GM18498 (cell line): ENCODE measurements at regions not wholly inside any gene's neighbourhood (a gene's known extent, or its start where the extent isn't known, plus 50 kb on each side); places are given as distances from the start of the nearest gene placed in this dataset.
A peak's percentile ranks its signal among the peaks of the same experiment; 100 is the strongest.

Experiments
- ATAC-seq: cut with Tn5 transposase; IDR thresholded peaks from one replicate; pipeline ENCODE4 v1.9.1; 2021; ENCODE audit warnings: mild to moderate bottlenecking, moderate library complexity; ENCODE audit not compliant: unreplicated experiment

DNA sequence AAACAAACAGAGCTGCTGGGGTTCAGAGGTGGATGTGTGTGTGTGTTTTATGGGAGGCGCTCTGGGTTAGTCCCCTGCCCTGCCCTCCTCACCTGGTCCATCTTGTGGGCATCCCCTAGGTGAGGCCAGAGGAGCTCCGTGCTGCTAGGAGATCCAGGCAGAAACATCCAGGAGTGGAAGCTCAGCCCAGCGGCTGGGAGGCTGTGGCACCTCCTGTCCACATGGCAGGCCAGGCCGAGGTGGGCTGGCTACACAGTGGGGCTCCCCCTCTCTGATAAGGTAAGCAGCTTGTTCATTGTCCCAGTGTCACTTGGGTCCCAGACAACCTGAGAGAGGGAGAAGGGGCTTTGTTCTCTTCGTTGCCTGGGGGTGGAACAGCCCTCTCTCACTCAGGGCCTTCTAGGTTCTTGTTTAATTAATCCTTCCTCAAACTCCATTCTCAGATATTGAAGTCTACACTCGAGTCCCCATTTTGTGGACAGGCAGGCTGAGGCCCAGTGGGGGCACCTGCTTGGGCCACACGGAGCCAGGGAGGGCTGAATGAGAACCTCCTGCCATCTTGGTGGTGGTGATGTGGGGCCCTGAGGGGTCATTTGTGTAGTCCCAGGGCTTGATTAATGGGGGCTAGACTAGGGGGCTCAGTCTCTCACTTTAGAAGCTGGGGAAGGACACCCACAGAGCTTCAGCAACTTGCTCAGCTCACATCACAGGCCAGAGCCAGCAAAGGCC is 216.8 kb upstream of the GPR26 start:
- no peak for ATAC-seq

DNA sequence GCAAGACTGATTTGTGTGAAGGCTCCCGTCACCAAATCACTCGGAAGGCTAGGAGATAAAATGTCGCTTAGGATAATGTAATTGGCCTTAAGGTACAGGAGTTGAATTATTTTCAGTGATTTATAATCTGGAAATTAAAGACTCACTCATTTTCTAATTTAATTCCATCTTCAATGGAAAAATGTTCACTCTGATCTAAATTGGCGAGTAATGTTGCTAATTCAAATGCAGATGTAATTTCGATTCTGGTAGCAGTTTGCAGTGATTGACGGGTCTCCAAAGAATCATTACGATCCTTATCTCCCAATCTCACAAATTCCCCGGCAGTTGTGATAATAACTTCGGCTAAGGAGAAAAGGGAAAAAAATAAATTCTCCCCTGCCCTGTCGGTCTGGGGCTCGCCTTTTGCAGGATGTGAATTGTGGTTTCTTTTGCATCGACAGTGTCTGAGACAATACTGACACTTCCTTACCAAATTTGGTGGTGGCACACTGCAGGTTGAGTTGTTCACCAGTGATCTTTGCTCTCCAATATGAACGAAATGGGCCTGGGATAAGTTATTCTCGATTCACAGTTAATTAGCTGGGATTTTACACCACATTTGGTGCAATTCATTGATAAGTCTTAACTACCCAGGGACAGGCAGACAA is 215.1 kb upstream of the GPR26 start:
- ATAC-seq, result no peak

DNA sequence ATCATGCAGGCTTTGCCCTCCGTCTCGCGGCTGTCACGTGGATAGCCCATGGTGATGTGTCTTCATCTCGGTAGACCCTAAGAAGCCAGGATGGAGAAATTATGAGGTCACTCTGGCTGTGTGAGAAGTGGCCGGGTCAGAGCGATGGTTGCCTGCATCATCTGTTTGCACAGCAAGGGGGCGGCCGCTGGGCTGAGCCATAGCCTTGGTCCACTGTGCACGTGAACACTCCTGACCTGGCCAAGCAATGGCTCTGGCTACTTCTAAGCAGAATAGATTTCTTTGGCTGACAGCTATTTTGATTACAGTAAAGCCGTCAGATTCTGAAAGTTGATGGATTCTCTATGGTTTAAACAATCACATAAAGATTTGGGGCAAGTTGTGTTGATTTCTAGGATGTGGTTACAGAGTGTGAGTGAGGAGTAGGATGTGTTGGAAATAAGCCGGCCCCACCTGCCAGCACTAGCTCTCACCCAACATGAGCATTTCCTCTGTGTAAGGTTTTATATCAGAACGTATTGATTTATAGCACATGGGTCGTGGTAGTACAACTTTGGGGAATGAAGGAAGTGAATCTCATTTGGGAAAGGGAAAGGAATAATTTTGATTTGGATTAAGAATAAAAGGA is 214.4 kb upstream of the GPR26 start:
- ATAC-seq, result no peak

DNA sequence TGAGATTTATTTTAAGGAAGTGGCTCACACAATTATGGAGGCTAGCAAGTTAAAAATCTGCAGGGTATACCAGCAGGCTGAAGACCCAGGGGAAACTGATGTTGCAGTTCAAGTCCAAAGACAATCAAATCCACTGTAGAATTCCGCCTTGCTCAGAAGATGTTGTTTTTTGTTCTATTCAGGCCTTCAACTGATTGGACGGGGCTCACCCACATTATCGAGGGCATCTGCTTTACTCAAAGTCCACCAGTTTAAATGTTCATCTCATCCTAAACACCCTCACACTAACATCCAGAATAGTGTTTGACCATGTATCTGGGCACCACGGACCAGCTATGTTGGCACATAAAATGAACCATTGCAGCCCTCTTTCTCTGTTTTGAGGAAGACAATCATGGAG is 211.2 kb upstream of the GPR26 start:
- no peak for ATAC-seq

DNA sequence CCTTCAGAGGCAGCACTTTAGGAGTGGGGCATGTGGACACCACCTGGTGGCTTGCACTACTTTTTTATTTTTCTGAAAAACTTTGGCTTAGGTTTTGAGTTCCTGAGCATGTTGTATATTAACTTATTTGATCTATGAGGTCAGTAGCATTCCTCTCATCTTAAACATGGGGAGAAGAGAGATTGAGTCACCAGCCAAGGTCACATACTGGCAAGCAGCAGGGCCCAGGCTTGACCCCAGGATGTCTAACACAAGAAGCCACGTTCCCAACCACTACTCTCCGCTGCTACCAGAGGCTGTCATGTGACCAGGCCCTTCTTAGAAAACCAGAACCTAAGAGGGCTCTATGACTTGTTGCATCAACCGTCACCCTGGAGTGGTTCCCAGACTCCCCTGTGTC is 210.3 kb upstream of the GPR26 start:
- ATAC-seq, result no peak

DNA sequence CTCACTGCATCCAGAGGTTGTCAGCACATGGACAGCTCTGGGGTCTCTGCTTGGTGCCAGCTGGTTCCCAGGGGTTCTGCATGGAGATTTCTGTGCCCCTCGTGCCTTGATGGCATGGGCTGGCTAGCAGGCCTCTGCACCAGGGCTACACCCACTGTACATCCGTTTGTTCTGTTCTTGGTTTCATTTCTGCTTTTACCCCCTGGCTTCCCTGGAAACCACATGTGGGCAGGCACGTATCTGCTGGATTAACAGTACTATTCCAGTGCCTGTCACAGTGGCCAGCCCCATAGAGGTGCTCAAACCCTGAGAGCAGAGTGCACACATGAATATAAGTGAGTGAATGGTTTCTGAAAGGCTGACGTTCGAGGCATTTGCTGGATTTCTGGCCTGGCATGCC is 207.2 kb upstream of the GPR26 start:
- peak; percentile 53 for ATAC-seq

DNA sequence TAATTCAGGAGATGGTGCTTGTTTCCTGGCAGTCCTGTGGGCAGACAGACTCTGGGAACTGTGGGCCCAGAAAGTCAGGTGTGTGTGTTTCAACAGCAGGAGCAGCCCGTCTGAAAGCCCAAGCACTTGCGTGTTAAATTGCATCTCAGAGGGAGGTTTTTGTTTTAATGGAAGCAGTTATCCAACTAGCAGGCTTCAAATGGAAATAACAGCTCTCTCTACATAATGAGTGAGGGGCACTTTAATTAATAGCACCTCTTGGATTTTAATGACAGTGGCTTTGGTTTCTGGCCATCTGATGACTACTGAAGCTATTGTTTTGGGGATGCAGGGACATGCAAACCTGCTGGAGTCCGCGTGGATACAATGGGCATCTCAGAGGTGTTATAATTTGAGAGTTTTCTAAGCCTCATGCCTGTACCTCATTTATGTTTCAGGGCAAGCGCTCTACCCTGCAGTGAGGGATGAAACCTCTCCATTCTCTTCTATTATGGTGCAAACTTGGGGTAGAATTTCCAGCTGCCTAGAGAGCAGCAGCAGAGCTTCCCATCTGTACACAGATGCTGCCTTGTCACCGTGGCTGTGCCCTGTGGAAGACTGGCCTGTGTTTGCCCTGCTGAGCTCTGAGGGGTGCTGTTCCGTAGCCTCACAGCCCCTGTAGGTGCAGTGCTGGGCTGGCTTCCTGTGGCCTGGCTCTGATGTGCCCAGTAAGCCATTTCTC is 206.6 kb upstream of the GPR26 start:
- ATAC-seq, result no peak

GRCh38 chr10:123462246-123462645 is 203.9 kb upstream of the GPR26 start:
- no peak for ATAC-seq

- no peak for ATAC-seq
Measured at GRCh38 chr10:123462756-123463155, 203.4 kb upstream of the GPR26 start.

DNA sequence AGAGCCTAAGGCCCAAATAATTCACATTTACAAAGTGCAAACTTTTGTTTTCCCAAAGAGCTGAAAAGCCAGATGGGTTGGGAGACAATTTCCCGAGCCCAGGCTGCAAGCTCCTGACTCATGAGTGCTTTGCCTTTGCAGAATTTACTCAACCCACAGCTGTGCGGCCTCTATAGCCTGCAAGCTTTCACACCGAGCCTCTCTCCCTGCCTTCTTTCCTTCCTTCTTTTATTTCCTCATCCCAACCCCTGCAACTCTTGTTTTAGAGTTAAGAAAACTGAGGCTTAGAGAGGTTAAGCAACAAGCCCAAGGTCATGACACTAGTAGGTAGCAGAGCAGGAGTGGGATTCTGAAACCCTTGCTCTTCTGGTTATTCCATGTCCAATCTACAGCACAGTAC is 203.0 kb upstream of the GPR26 start:
- ATAC-seq, result no peak

DNA sequence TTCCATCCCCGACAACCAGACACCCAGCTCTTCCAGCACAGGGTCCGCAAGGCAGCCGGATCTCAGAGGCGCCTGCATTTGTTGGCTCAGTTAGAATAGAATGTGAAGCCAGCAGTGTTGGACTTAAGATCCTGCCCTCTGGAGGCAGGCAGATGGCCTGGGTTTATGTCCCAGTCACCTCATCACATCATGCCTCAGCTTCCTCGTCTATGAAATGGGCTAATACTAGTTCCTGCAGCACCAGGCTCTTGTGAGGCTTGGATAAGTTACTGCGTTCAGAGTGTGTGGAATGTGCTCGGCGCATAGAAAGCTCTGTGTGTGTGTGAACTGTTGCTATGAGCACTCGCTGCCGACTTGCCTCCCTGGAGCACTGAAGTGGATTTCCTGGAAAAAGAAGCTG is 202.5 kb upstream of the GPR26 start:
- ATAC-seq, result no peak

DNA sequence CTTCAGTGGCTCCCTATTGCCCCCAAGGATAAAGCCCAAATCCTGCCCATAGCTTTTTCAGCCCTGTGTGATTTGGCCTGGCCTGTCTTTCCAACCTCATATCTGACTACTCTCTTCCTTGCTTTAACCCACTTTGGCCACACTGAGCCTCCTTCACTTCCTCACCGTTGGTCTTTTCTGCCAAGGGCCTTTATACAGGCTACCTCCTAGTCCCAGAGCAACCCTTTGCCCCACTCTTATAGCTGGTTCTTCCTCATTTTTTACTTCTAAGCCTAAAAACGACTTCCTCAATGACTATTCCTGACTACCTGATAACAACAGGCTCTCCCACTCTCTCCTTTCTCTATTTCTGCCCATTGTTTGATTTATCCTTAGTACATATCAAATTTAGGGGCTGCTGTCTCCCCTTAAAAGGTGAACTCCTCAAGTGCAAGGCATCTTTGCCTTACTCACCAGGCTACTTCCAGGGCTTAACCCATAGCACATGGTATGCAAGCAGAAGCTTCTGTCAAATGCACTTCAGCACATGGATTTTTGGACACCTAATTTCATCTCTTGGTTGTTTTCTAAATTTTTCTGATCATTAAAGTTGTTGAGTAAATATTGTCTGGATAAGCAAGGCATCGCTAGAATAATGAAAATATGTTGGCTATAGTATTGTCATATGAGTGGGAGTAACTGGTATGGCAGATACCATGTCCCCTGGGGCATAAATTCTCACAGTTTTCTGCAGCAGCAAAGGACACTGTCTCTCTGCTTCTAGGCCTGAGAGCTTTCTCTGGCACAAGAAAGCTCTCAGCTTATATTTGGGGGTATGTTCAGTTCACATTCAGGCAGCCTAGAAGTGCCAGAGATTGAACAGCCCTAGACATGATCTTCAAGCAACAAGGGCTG is 201.5 kb upstream of the GPR26 start:
- no peak for ATAC-seq

DNA sequence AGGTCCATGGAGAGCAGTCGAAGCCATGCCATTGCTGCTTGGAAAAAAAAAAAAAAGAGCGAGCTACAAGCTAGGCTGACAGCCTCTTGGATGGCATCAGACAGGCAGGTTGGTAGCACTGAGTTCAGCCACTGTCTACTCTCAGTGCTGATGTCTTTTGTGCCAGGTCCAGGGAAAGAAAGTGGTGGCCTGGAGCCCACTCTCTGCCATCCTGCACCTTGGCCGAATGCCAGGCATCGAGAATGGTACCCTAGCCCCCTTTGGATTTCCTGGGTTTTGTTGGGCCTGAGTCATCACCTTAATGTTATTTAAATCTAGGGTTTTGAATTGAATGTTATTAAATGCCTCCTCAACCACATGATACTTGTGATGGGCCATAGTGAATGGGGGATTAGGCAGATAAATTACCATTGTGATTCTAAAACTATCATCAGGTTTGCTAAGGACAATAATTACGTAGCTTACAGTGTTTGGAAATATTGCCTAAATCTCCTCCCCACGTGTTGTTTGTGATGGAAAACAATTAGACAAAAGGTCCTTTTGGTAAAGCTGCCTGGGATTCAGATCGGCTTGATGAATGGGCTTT is 195.7 kb upstream of the GPR26 start:
- ATAC-seq, result no peak

DNA sequence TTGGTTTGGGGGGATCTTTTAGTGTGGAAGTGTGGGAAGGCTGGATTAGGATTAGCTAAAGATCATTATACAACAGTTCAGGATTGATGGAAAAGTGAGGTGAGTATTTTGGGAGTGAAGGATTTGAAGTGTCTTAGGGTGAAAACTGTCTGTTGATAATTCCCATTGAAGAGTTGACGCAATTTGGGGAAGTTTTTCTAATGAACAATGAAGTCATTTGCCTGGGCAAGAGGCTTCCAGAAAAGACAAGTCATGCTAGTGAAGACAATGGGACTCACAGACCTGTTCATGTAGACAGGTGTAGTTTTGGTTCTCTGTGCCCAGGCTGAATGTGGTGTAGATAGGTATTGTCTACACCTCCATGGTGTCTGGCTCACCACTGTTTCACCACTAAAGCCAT is 194.3 kb upstream of the GPR26 start:
- ATAC-seq, result no peak

GRCh38 chr10:123472606-123473005 is 193.5 kb upstream of the GPR26 start:
- ATAC-seq, result no peak

DNA sequence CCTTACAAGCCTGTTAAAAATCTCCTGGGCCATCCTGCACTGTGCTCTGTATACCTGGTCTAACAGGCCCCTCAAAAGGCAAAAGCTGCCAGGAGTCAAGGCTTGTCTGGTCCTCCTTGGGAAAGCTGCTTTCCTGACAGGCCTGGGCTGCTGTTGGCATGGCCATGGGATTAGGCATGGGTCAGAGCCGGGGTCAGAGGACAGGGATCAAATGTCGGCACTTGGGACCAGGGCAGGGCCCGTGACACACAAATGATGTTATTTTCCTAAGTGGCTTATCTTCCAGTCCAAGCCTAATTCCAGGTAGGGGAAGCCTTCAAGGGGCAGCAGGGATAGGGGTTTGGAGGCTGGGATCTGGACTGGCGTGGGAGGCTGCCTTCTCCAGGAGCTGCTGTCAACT is 191.5 kb upstream of the GPR26 start:
- no peak for ATAC-seq

GRCh38 chr10:123475466-123475865 is 190.7 kb upstream of the GPR26 start:
- no peak for ATAC-seq

DNA sequence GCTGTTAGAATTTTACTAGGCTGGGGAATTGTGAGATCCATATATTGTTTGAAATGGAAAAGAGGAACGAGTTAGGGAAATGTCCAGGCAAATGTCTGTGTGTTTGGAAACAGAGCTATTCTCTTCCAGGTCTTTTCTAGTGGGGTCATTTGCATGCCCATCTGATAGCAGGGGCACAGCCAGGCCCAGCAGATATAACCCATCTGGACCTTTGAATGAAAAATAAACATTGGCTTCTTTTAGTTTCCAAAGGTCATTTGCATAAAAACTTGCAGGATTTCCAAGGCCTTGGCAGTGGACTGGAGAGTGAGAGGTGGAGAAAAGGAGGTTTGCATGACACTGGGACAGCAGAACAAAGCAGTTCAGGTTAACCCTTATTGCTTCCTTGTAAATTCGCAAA is 188.0 kb upstream of the GPR26 start:
- ATAC-seq, result no peak

- no peak for ATAC-seq
Measured at GRCh38 chr10:123479640-123480039, 186.5 kb upstream of the GPR26 start.

GRCh38 chr10:123480344-123480743 is 185.8 kb upstream of the GPR26 start:
- ATAC-seq, result no peak
